HG03439 (cell line): ENCODE measurements at regions not wholly inside any gene's neighbourhood (a gene's known extent, or its start where the extent isn't known, plus 50 kb on each side); places are given as distances from the start of the nearest gene placed in this dataset.

Experiments used
- ATAC-seq: cut with Tn5 transposase; IDR thresholded peaks from one replicate; pipeline ENCODE4 v1.9.1; 2021; ENCODE audit warnings: mild to moderate bottlenecking, moderate library complexity; ENCODE audit not compliant: unreplicated experiment

DNA sequence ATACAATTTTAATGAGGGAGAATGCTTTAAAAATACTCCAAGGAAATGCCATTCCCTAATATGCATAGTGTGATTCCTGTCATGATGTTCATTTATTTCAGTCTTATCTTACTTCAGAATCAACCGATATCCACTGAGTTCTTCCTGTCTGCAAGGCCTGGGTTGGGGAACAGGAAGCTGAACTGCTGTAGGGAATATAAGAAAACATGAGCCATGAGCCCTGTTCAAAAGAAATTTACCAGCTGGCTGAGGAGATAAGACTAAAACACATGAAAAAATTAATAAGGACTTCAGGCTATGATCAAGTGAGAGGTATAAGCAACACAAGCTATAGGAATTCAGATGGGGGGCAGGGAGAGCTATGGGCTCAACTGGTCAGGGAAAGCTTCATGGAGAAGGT lies 184.7 kb downstream of the PLPP4 start:
- no peak for ATAC-seq

DNA sequence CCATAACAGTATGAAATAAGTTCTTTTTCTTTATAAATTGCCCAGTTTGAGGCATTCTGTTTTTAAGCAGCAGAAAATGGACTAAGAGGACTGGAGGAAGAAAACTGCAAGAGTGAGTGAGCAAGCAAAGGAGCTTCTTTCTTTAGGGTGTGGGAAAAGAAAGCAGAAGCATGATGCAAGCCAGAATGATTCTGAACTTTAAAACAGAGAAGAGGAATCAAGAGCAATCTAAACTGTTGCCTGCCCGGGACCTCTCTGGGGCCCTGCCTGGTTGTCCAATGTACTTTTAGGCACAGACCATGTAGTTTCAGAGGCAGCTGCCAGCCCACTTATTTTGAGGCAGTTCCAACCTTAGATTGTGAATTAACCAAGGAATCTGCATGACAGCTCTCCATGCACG lies 186.3 kb downstream of the PLPP4 start:
- no peak for ATAC-seq

DNA sequence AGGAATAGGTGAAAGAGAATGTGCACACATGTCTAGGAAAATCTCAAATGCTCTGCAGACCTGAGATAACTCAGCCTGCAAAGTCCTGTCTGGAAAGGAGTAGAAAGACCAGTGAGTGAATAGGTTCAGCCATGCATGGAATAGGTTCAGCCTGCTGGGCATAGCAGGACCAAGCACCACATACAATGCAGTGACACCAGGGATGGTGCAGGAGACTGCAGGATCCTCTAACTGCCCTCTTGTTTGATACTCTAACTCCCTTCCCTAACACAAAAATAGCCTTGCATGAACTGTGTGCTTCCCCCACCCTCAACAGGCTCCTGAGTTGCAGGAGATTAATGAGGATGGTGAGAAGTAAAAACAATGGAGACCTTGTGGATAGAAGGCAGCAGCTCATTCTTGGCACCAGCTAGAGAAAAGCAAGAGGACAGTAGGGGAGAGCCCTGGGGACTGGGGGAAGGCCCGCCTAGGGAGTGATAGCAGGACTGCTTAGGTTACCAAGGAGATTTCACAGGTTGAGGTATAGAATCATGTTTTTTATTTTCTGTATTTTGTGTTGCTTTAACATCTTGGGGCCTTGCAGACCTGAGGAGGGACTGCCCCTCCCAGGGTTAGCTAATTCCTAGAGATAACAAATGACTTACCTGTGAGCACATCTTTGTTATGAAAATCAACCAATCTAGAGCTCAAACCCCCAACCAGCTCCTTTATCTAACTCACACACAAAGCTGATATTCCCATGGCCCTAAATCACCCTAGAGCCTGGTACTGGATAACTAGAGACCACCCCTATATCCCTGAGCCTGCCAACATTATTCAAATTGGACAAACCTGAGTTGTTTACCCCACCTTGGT lies 187.8 kb downstream of the PLPP4 start:
- no peak for ATAC-seq

DNA sequence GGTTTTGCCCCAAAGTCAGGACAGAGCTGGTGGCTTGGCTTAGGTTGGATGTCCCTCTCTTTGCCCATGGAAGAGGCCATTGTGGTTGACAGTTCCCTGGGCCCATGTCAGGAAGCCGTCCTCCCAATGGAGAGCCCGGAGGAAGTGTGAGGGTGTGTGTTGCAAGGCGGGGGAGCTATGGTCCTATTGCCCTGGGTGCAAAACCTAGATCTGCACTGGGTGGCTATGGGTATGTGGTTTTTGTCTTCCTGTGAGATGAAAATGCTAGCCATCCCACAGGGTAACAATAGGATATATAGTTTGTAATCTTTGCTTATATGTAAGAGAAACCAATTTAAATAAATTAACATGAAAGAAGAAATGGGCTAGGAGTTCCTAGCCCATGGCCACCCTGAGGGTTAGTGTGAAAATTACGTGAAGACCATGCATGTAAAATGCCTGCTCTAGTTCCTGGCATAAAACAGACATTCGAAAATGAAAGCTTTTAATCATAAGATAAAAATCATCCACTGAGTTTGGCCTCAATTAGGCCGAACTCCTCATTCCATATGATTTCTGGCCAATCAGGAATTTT lies 189.2 kb downstream of the PLPP4 start:
- no peak for ATAC-seq

DNA sequence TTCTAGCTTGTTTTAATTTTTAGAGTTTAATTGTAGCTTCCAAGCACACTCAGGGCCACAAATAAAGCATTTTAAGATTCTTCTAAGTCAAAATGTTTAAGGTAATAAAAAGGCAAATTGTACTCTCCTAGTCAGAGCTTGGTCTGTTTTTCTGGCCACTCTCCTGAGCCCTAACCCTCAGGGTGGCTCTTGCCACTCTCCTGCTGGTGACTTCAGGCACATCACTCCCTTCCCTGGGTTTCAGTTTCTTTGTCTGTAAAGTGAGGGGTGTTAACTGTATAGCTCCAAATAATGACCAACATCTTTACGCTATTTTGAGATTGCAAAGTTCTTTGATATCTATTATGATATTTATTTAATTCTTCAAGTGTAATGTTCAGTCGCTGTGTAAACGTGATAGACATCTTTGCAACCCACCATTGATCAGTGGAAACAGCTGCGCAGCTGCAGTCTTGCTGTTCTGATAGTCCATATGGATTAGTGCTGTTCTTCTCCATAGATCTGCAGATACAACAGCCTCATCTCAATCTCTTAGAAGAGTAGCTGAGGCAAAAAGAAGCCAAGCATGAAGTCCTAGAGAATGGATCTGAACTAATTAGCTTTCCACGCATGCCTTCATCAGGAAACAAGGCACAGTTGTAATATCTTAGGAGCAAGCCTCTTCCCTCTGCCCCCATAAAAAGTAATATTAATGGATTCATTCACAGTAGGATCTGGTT lies 189.9 kb downstream of the PLPP4 start:
- no peak for ATAC-seq

DNA sequence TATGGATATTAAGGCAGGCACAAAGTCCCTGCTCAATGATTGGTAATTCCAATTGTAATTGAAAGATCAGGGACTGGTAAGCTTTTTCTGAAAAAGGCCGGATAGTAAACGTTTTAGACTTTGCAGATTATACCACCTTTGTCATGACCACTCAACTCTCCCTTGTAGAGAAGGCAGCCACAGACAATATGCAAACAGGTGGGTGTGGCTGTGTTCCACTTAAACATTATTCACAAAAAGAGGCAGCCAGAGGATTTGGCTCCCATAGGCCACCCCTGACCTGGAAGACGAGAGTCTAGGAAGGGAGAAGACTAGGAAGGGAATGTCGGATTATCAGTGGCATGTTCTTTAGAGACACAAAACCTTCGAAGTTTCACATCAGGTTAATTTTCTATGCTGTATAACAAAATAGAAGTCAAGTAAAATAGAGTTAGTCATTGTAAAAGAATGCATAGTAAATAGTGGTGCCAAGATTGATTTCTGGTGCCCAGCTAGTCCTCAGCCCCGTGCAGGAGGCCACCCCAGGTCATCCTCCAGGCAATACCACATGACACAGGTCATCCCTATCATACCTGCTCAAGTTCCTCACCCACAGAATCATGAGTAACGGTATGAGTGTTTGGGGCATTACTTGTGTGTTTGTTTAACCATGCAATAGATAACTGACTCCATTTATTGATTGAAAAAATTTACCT lies 193.8 kb downstream of the PLPP4 start:
- ATAC-seq = no peak

DNA sequence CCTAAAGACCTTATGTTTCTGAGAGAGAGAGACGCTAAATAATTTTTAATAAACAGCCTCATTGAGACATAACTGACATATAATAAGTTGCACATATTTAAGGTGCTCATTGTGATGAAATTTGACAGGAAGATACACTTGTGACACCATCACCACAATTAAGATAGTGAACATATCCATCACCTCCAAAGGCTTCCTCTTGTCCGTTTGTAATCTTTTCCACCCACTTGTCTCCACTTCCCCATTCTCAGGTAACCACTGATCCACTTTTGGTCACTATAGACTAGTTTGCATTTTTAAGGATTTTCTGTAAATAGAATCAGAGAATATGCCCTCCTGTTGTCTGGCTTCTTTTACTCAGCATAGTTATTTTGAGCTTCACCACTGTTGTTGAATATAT lies 195.1 kb upstream of the WDR11 start:
- no peak for ATAC-seq

DNA sequence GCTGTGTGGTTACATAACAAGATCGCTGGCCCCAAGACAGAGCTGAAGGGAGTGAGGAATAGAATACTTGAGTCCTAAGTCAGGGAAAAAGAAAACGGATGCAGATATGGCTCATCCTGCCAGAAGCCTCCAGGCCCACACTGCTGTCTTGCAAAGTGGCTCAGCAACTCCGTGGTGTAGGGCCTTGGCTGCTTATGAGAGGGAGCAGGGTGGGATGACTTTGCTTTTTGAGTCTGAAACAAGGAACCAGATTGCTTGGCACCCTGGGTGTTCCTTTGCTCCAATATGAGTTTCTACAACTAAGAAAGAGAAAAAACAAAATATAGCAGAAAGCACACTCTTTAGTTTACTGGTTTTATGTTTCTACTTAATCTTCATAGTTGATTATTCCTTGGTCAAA lies 193.8 kb upstream of the WDR11 start:
- ATAC-seq = no peak

DNA sequence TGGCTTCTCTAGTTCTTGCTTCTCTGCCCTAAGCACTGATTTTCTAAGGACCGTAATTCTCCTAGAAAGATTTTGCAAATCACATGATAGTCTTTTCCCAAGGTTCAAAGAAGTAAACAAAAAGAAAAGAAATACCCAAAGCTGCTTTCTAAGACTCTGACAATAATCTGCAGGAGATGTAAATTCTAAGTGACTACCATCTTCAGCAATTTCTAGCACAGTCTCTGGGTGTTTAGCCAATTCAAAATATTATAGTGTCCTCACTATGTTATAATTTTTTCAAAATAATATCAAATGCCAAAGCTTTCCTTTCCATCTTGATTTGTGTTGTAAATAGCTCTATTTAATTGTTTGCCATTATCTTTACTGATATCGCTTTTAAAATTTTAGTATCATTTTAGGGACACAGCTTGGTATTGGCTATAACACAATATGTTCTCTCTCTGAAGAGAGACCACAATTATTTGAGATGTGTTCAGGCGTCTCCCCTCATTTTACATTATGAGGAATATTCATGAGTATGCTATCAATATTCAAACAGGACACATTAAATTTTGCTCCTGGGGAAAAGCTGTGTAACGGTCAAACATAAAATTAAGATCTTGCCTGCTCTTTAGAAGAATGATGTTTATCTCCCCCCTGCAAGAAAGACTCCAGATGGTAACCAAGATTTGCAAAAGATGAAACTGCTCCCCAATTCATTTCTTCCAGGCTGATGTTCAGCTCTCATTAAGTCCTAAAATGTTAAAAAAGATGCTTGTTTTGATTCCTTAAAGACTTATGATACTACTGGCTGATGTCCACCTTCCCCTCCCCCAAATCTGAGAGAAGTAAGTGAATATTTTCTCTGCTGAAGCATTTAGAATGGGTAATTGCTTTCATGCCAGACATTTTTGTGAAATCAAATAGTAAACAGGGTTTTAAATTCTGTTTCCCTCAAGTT lies 191.9 kb upstream of the WDR11 start:
- no peak for ATAC-seq

DNA sequence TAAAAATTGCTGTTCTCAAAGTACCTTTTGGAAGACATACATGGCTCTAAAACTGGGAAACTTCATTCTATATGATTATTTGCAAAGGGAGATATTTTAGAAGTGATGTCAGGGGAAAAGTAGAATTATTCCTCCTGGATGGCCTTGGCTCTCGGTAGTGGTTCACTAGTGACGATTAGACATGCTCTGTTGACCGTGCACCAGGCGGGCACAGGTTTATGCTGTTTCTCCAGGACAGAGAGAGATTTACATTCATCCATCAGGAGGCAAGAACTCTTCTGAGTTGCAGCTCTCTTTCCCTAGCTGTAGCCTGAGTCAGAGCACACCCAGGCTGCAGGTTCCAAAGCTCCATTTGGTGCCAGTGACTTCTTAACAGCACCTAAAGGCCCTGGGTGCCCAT lies 184.9 kb upstream of the WDR11 start:
- no peak for ATAC-seq

DNA sequence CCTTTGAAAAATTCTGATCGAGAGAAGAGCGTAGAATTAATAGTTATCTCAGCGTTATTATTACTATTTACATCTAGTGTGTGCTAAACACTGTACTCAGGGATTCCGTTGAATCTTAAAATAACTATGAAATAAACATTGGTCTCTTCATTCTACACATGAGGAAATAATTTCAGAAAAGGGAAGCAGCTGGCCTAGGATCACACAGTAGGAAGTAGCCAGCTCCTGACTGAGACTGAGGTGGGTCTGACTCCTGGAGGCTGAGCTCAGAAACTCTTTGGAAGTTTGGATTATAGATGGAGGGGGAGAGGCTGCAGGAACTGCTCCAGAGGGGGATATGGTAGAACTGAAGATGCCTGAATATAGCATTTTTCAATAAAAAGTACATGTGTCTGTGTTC lies 183.9 kb upstream of the WDR11 start:
- no peak for ATAC-seq

DNA sequence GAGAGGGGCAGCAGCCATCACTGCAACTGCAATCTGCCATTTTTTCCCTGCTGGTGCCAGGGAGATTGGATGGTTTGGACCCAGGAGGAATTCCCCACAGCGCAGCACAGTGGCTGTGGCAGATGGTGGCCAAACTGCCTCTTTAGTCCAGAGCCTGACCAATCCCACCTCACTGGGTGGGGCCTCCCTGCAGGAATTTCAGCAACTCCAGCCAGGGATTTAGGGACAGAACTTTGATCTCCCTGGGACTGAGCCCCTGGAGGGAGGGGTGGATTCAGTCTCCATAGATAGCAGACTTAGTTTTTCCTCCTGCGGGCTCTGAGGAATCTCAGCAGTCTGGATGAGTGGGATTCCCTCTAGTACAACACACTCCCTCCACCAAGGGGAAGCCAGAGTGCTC lies 179.7 kb upstream of the WDR11 start:
- ATAC-seq = no peak

DNA sequence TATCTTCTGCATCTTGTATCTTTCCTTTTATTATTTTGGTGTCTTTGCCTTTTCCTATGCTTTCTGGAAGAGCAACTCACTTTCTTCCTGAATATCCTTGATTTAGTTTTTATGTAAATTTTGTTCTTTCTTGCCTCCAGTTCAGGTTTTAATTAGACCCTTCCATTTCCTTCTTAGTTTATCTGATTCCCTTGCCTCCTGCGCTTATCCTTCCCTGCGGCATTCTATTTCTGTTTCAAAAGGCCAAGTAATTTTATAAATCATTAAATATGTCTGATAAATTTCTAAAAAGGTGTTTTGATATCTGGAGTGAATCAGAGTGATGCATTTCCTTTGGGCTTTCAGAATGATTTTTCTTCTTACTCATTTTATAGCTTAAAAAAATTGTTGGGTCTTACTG lies 167.7 kb upstream of the WDR11 start:
- no peak for ATAC-seq

DNA sequence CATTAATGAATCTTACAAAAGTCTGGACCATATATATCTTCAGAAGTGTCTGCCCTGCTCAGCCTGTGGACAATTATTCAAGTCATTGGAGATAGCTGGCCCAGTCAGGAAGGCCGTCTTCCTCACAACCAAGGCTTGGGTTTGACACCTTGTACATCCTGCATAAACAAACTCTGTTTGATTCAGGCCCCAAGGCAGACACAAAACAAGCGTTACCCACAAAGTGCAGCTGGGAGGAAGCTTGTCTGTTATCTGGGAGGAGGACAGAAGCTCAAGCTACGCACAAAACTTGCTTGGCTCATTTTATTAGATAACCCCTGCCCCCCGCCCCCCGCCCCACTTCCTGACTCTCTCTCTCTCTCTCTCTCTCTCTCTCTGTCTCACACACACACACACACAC lies 166.9 kb upstream of the WDR11 start:
- no peak for ATAC-seq

DNA sequence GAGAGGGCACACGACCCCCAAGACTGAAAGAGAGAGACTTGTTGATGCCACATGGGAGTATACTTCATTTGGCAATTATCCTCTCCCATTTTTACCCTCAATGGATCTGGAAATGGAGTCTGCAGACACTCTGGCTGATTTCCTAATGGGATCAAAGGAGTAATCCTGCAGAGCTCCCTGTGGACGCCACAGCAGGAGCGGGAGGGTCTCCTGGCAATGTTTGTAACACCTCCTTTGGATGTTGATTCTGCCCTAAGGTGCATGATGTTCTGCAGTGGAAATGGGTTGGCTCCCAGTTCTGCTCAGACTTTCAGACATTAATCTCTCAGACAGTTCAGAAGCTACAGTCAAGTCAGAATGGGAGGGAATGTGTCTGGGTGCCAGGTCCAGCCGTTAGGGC lies 166.0 kb upstream of the WDR11 start:
- ATAC-seq = no peak

DNA sequence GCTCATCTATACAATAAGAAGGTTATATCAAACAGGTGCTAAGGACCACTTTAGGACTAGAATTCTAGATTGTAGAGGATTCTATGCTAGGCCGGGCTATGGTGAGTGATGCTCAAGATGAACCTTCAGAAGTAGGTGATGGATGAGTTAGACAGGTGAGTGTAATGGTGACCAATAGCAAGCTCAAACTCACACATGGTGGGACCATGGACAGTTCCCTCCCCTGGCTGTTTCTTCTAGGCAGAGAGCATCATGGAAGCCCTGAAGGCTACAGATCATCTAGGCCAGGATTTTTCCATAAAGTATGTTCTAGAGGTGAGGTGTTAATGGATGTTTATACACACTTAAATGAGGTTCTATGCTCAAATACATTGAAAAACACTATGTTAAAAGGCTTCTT lies 162.2 kb upstream of the WDR11 start:
- no peak for ATAC-seq

DNA sequence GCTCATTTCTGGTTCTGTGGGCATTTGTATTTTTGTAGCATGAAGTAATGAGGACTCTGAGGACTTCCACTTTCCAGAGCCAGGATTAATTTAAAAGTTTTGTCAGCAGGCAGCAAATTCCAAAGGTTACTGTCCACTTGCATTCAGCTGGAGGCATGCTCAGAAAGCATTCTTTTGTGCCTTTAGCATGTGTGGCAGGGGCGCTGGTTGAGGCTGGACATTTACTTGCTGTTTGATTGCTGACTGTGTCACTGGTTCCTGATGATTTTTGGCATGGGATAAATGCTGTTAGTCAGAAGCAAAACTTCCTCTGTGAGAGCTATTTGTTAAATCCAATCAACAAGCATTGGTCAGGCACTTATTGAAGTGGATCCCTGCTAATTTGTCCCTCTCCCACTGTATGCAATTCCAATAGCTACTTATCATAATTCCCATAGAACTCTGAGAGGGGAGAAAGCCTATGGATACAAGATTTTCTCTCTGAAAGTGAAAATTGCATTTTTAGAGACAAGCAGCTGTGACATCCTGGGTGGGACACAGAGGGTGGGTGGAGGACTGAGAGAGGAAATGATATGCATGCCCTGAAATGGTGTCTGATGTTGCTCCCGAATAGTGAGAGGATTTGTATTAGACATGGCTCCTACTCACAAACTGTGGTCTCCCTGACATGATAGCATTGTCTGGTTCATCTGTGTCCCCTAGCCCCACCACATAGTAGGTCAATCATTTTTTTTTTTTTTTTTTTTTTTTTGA lies 161.2 kb upstream of the WDR11 start:
- no peak for ATAC-seq

DNA sequence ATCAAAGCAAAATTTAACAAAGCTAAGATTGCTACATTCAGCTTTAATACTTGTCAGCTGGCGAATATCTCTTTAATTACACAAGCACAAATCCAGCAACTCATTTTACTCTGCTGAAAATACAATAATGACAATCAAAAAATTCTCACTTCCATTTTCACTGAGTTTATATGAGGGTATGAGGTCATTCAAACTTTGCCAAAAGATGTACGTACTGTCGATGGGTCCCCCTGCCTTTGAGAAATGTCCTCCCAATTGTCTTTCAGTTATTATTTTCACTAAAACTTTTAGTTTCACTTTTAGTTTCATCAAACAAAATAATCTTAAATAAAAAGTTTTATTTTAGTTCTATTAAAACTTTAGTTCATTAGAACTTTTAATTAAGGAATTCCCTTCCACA lies 159.5 kb upstream of the WDR11 start:
- no peak for ATAC-seq

DNA sequence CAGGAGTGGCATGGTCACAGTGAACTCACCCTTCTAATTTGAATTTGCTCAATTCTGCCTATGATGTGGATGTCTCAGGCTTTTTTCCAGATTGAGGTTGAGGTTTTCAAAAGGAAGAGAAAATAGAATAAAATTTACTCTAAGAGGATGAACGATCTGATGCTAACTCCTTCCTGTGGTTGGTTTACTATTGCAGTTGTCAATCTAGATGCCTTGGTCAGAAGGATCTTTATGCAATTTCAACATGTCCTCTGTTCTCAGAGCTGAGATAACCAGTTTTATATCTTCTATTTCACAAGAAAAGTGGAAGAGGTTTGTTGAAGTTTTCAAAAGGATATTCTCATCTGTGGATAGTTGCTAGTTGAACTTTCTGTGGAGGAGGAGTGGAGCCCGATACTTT lies 150.7 kb upstream of the WDR11 start:
- ATAC-seq = no peak

DNA sequence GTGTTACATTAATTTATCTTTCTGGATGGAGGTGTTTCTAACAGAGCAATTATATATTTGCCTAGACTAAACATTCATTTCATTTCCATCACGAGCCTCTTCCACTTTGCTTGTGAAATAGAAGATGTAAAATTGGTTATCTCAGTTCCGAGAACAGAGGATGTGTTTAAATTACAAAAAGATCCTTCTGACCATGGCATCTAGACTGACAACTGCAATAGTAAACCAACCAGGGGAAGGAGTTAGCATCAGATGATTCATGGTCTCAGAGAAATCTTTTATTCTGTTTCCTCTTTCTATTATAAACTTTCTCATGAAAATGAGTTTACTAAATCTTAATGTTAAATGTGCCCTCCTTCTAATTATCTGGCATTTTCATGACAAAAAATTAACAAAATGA lies 149.8 kb upstream of the WDR11 start:
- no peak for ATAC-seq
